Liver (tissue), 8 donors: ENCODE measurements at regions not wholly inside any gene's neighbourhood (a gene's known extent, or its start where the extent isn't known, plus 50 kb on each side); places are given as distances from the start of the nearest gene placed in this dataset.

Experiments
- DNase-seq: peaks from one replicate; pipeline ENCODE4 v3.0.0-alpha.2; 2017; ENCODE audit warnings: low spot score
- H3K27ac ChIP-seq, 2 donors: one replicate each; pipeline ENCODE4 v1.7.0; 2013; ENCODE audit warnings: inconsistent platforms in 2 of 2, low read length in 2 of 2, control low read depth in 1 of 2, low read depth in 1 of 2, mild to moderate bottlenecking in 1 of 2
- H3K27me3 ChIP-seq, 4 donors: one replicate each; pipeline versions ENCODE4 v1.6.1 to v1.7.0; 2013; ENCODE audit warnings: low read length in 3 of 4, inconsistent platforms in 1 of 4, mild to moderate bottlenecking in 1 of 4, moderate library complexity in 1 of 4; ENCODE audit not compliant: control insufficient read depth in 4 of 4, insufficient read depth in 4 of 4
- H3K36me3 ChIP-seq, 4 donors: one replicate each; pipeline versions ENCODE4 v1.6.1 to v1.7.0; 2013; ENCODE audit warnings: low read length in 3 of 4, mild to moderate bottlenecking in 3 of 4, low read depth in 1 of 4, moderate library complexity in 1 of 4; ENCODE audit not compliant: control insufficient read depth in 4 of 4, insufficient read depth in 3 of 4
- H3K4me1 ChIP-seq, 4 donors: one replicate each; pipeline versions ENCODE4 v1.6.1 to v1.7.0; 2013; ENCODE audit warnings: low read length in 3 of 4, mild to moderate bottlenecking in 3 of 4, moderate library complexity in 1 of 4; ENCODE audit not compliant: control insufficient read depth in 4 of 4, insufficient read depth in 4 of 4
- H3K4me3 ChIP-seq, 3 donors: one replicate each; pipeline versions ENCODE4 v1.6.1 to v1.7.0; 2013; ENCODE audit warnings: low read length in 3 of 3, control low read depth in 1 of 3, low read depth in 1 of 3, mild to moderate bottlenecking in 1 of 3
- H3K9ac ChIP-seq, 2 donors: one replicate each; pipeline ENCODE4 v1.7.0; 2013; ENCODE audit warnings: low read length in 2 of 2, mild to moderate bottlenecking in 2 of 2, moderate library complexity in 2 of 2, control low read depth in 1 of 2, low read depth in 1 of 2
- H3K9me3 ChIP-seq, 4 donors: one replicate each; pipeline versions ENCODE4 v1.6.1 to v1.7.0; 2013; ENCODE audit warnings: low read length in 3 of 4; ENCODE audit not compliant: control insufficient read depth in 4 of 4
- CTCF ChIP-seq: fragments of 150-350 bp; IDR thresholded peaks from 2 replicates; pipeline ENCODE4 v1.5.1; 2017; ENCODE audit warnings: improper control_type of control experiment, low read depth, low read length; ENCODE audit not compliant: missing input control
- EGR1 ChIP-seq, 2 donors: IDR thresholded peaks; 2 replicates each; pipeline ENCODE4 v1.6.1; 2016 to 2018; ENCODE audit warnings: antibody characterized with exemption in 2 of 2, low read depth in 2 of 2
- FOXA1 ChIP-seq: IDR thresholded peaks from 2 replicates; pipeline ENCODE4 v1.6.1; 2016; ENCODE audit warnings: antibody characterized with exemption
- HNF4A ChIP-seq, 2 donors: conservative IDR thresholded peaks; 2 replicates each; pipeline ENCODE4 v1.6.1; 2016; ENCODE audit warnings: antibody characterized with exemption in 2 of 2, mild to moderate bottlenecking in 2 of 2
- JUND ChIP-seq, 2 donors: IDR thresholded peaks; 2 replicates each; pipeline ENCODE4 v1.6.1; 2016; ENCODE audit warnings: antibody characterized with exemption in 2 of 2
- NR2F2 ChIP-seq: IDR thresholded peaks from 2 replicates; pipeline ENCODE4 v1.6.1; 2016; ENCODE audit warnings: antibody characterized with exemption
- RAD21 ChIP-seq, 2 donors: IDR thresholded peaks; 2 replicates each; pipeline ENCODE4 v1.6.1; 2016; ENCODE audit warnings: antibody characterized with exemption in 2 of 2, mild to moderate bottlenecking in 2 of 2
- SP1 ChIP-seq: IDR thresholded peaks from 2 replicates; pipeline ENCODE4 v1.6.1; 2018; ENCODE audit warnings: antibody characterized with exemption, mild to moderate bottlenecking
- YY1 ChIP-seq: IDR thresholded peaks from 2 replicates; pipeline ENCODE4 v1.6.1; 2016; ENCODE audit warnings: antibody characterized with exemption, mild to moderate bottlenecking
- ZBTB33 ChIP-seq: IDR thresholded peaks from 2 replicates; pipeline ENCODE4 v1.6.1; 2016; ENCODE audit warnings: antibody characterized with exemption
- WGBS: extraction: QIAGEN DNeasy Blood & Tissue Kit; methylation state at CpG from one replicate; pipeline ENCODE4 v1.1.7; 2013; 5-methylcytosine and 5-hydroxymethylcytosine counted together
- TF ChIP-seq, protein P1 (sequence below): IDR thresholded peaks from 2 replicates; pipeline ENCODE4 v1.6.1; 2016; ENCODE audit warnings: antibody characterized with exemption
- donor health status: healthy.
- donor health status: healthy.
- donor health status: healthy.
- donor health status: healthy.
- donor health status: healthy.

DNA sequence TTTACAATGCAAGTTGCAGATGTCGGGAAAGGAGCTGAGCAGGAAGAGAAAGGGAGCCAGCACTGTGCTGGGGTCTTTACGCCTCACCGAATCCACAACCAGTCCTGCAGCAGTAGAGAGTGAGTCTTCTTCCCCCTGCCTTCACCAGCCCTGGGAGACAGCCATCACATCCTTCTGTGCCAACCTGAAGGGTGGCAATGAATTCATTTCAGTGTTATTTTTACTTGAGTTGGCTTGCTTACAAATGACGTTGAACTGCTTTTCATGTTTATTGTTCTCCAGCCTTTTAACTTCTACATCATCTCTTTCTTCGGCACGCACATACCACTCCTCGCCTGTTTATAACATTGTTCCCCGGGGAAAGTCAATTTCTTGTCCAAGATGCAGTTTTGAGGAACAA is 77.1 kb downstream of the TRIM42 start (continued):
- no peak for TF ChIP-seq CTCF
- TF ChIP-seq, protein P1, sequence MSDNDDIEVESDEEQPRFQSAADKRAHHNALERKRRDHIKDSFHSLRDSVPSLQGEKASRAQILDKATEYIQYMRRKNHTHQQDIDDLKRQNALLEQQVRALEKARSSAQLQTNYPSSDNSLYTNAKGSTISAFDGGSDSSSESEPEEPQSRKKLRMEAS, result no peak
- TF ChIP-seq EGR1 (IDR thresholded peaks at IDR 0.05; ENCODE audit: low read depth in 2 of 2), result no peak
- no peak for TF ChIP-seq JUND (IDR thresholded peaks at IDR 0.05)

GRCh38 chr3:140756240-140757016 is 78.6 kb downstream of the TRIM42 start:
- no peak overlapping the region for H3K9ac ChIP-seq
- no peak overlapping the region for H3K27ac ChIP-seq
- H3K4me1 ChIP-seq, result no peaks in the 10 kb centered on the region
- DNase-seq, result no peak
- TF ChIP-seq HNF4A (conservative IDR thresholded peaks at IDR 0.05) (no peak), YY1 (no peak), NR2F2 (no peak), ZBTB33 (no peak), SP1 (no peak), FOXA1 (no peak)
- H3K9me3 ChIP-seq, result no peaks in the 10 kb centered on the region
- WGBS, result 85% methylated on average over 1 of the region's 1 CpG
- no peak overlapping the region for H3K4me3 ChIP-seq
- peaks cover 0 to 2% (median 0%) of the 10 kb centered on the region in 4 donors for H3K27me3 ChIP-seq
- no peaks in the 10 kb centered on the region for H3K36me3 ChIP-seq

- H3K36me3 ChIP-seq, result no peaks in the 10 kb centered on the region
- H3K27ac ChIP-seq, result no peak overlapping the region
- no peaks in the 10 kb centered on the region for H3K9me3 ChIP-seq
- no peaks in the 10 kb centered on the region for H3K4me1 ChIP-seq
- no peak overlapping the region for H3K4me3 ChIP-seq
- no peak for TF ChIP-seq JUND (IDR thresholded peaks at IDR 0.05)
- TF ChIP-seq NR2F2, result no peak
- no peak for TF ChIP-seq RAD21 (IDR thresholded peaks at IDR 0.05)
- TF ChIP-seq SP1, result no peak
- DNase-seq, result no peak
- no peak overlapping the region for H3K9ac ChIP-seq
- WGBS, result 63% methylated on average over 7 of the region's 7 CpGs
- H3K27me3 ChIP-seq, result peaks cover 0 to 2% (median 0%) of the 10 kb centered on the region in 4 donors
These were observed 81.1 kb downstream of the TRIM42 start for GRCh38 chr3:140758791-140759444.
